Activated CD4-positive, alpha-beta memory T cell treated with anti-CD3 and anti-CD28 coated beads, Interleukin-2, amount 10 ng/mL, durations not matched to agents 7 days and 5 days (primary cell): ENCODE measurements at regions not wholly inside any gene's neighbourhood (a gene's known extent, or its start where the extent isn't known, plus 50 kb on each side); places are given as distances from the start of the nearest gene placed in this dataset.

Experiments used
- CTCF ChIA-PET: fragments of 350-600 bp; sonication (Branson Sonifier 250); formaldehyde crosslinking; loops from one replicate; lab custom pipeline; 2021; ENCODE audit warnings: antibody characterized with exemption, inconsistent platforms; lab: Charles Lee
- POLR2A ChIA-PET: fragments of 350-600 bp; sonication (Branson Sonifier 250); formaldehyde crosslinking; loops from one replicate; lab custom pipeline; 2021; ENCODE audit warnings: antibody characterized with exemption; lab: Charles Lee
- DNase-seq: peaks from one replicate; pipeline ENCODE4 v3.0.0-alpha.2; 2020
- H3K27ac Mint-ChIP-seq: one replicate; pipeline ENCODE4 v1.8.0; 2021; ENCODE audit warnings: mild to moderate bottlenecking, mixed read lengths
- H3K27me3 Mint-ChIP-seq: one replicate; pipeline ENCODE4 v1.8.0; 2021; ENCODE audit warnings: mixed read lengths
- H3K36me3 Mint-ChIP-seq: one replicate; pipeline ENCODE4 v1.8.0; 2021; ENCODE audit warnings: low read depth, mixed read lengths
- H3K4me1 Mint-ChIP-seq: one replicate; pipeline ENCODE4 v1.8.0; 2021; ENCODE audit warnings: mixed read lengths
- H3K4me3 Mint-ChIP-seq: one replicate; pipeline ENCODE4 v1.8.0; 2021; ENCODE audit warnings: mild to moderate bottlenecking, mixed read lengths
- H3K9me3 Mint-ChIP-seq: one replicate; pipeline ENCODE4 v1.8.0; 2021; ENCODE audit warnings: mixed read lengths

GRCh38 chr3:159150180-159150579, 348.3 kb downstream of the MFSD1 start:
- no peaks in the 10 kb centered on the region for H3K36me3 Mint-ChIP-seq
- no peak for DNase-seq
- POLR2A ChIA-PET: no interaction called here
- H3K4me3 Mint-ChIP-seq: no peak overlapping the region
- H3K27me3 Mint-ChIP-seq: no peaks in the 10 kb centered on the region
- H3K9me3 Mint-ChIP-seq: no peaks in the 10 kb centered on the region
- no peak overlapping the region for H3K27ac Mint-ChIP-seq
- no peaks in the 10 kb centered on the region for H3K4me1 Mint-ChIP-seq
- CTCF ChIA-PET: no interaction called here

GRCh38 chr3:159151130-159151529, 349.3 kb downstream of the MFSD1 start:
- Mint-ChIP-seq H3K27me3 (no peaks in the 10 kb centered on the region), H3K4me1 (no peaks in the 10 kb centered on the region), H3K4me3 (no peak overlapping the region), H3K27ac (no peak overlapping the region), H3K36me3 (no peaks in the 10 kb centered on the region), H3K9me3 (no peaks in the 10 kb centered on the region)
- ChIA-PET POLR2A (no interaction called here), CTCF (no interaction called here)
- no peak for DNase-seq

GRCh38 chr3:159157275-159157674, 355.4 kb downstream of the MFSD1 start:
- no peaks in the 10 kb centered on the region for H3K4me1 Mint-ChIP-seq
- no peak overlapping the region for H3K27ac Mint-ChIP-seq
- no peaks in the 10 kb centered on the region for H3K36me3 Mint-ChIP-seq
- H3K27me3 Mint-ChIP-seq: no peaks in the 10 kb centered on the region
- POLR2A ChIA-PET: no interaction called here
- no peaks in the 10 kb centered on the region for H3K9me3 Mint-ChIP-seq
- H3K4me3 Mint-ChIP-seq: no peak overlapping the region
- no peak for DNase-seq
- CTCF ChIA-PET: no interaction called here

GRCh38 chr3:159158213-159158612, 356.4 kb downstream of the MFSD1 start:
- H3K27ac Mint-ChIP-seq: no peak overlapping the region
- DNase-seq: no peak
- no peaks in the 10 kb centered on the region for H3K4me1 Mint-ChIP-seq
- H3K4me3 Mint-ChIP-seq: no peak overlapping the region
- POLR2A ChIA-PET: no interaction called here
- H3K36me3 Mint-ChIP-seq: no peaks in the 10 kb centered on the region
- CTCF ChIA-PET: no interaction called here
- H3K9me3 Mint-ChIP-seq: no peaks in the 10 kb centered on the region
- no peaks in the 10 kb centered on the region for H3K27me3 Mint-ChIP-seq

- Mint-ChIP-seq H3K9me3 (no peaks in the 10 kb centered on the region), H3K4me3 (no peak overlapping the region), H3K4me1 (no peaks in the 10 kb centered on the region), H3K27ac (no peak overlapping the region), H3K27me3 (no peaks in the 10 kb centered on the region), H3K36me3 (no peaks in the 10 kb centered on the region)
- no peak for DNase-seq
- ChIA-PET CTCF (no interaction called here), POLR2A (no interaction called here)
Observed at GRCh38 chr3:159158801-159159200, 356.9 kb downstream of the MFSD1 start.

GRCh38 chr3:159159546-159159945, 357.7 kb downstream of the MFSD1 start:
- ChIA-PET POLR2A (no interaction called here), CTCF (no interaction called here)
- Mint-ChIP-seq H3K27ac (no peak overlapping the region), H3K27me3 (no peaks in the 10 kb centered on the region), H3K9me3 (no peaks in the 10 kb centered on the region), H3K36me3 (no peaks in the 10 kb centered on the region), H3K4me3 (no peak overlapping the region), H3K4me1 (no peaks in the 10 kb centered on the region)
- DNase-seq: no peak

GRCh38 chr3:159163656-159164055, 361.8 kb downstream of the MFSD1 start:
- DNase-seq: no peak
- no peak overlapping the region for H3K27ac Mint-ChIP-seq
- ChIA-PET POLR2A (no interaction called here), CTCF (no interaction called here)
- no peaks in the 10 kb centered on the region for H3K36me3 Mint-ChIP-seq
- no peaks in the 10 kb centered on the region for H3K4me1 Mint-ChIP-seq
- no peaks in the 10 kb centered on the region for H3K27me3 Mint-ChIP-seq
- no peaks in the 10 kb centered on the region for H3K9me3 Mint-ChIP-seq
- H3K4me3 Mint-ChIP-seq: no peak overlapping the region

GRCh38 chr3:159165961-159166360, 364.1 kb downstream of the MFSD1 start:
- Mint-ChIP-seq H3K27me3 (no peaks in the 10 kb centered on the region), H3K4me1 (no peaks in the 10 kb centered on the region), H3K4me3 (no peak overlapping the region), H3K9me3 (no peaks in the 10 kb centered on the region), H3K36me3 (no peaks in the 10 kb centered on the region), H3K27ac (no peak overlapping the region)
- no peak for DNase-seq
- ChIA-PET CTCF (no interaction called here), POLR2A (no interaction called here)

GRCh38 chr3:159166899-159167586, 365.2 kb downstream of the MFSD1 start:
- ChIA-PET CTCF (no interaction called here), POLR2A (no interaction called here)
- no peaks in the 10 kb centered on the region for H3K36me3 Mint-ChIP-seq
- no peaks in the 10 kb centered on the region for H3K27me3 Mint-ChIP-seq
- no peak overlapping the region for H3K4me3 Mint-ChIP-seq
- no peaks in the 10 kb centered on the region for H3K9me3 Mint-ChIP-seq
- H3K4me1 Mint-ChIP-seq: no peaks in the 10 kb centered on the region
- no peak overlapping the region for H3K27ac Mint-ChIP-seq
- DNase-seq: no peak

- H3K27ac Mint-ChIP-seq: no peak overlapping the region
- no peak overlapping the region for H3K4me3 Mint-ChIP-seq
- no peak for DNase-seq
- no peaks in the 10 kb centered on the region for H3K27me3 Mint-ChIP-seq
- ChIA-PET POLR2A (no interaction called here), CTCF (no interaction called here)
- H3K9me3 Mint-ChIP-seq: no peaks in the 10 kb centered on the region
- no peaks in the 10 kb centered on the region for H3K4me1 Mint-ChIP-seq
- H3K36me3 Mint-ChIP-seq: no peaks in the 10 kb centered on the region
Observed at GRCh38 chr3:159168788-159169187, 366.9 kb downstream of the MFSD1 start.

GRCh38 chr3:159169828-159170227, 368.0 kb downstream of the MFSD1 start:
- Mint-ChIP-seq H3K27me3 (no peaks in the 10 kb centered on the region), H3K4me3 (no peak overlapping the region)
- CTCF ChIA-PET: no interaction called here

GRCh38 chr3:159170436-159171003, 368.7 kb downstream of the MFSD1 start:
- H3K36me3 Mint-ChIP-seq: no peaks in the 10 kb centered on the region
- ChIA-PET POLR2A (no interaction called here), CTCF (no interaction called here)
- no peaks in the 10 kb centered on the region for H3K9me3 Mint-ChIP-seq
- H3K4me1 Mint-ChIP-seq: no peaks in the 10 kb centered on the region
- H3K27ac Mint-ChIP-seq: no peak overlapping the region
- DNase-seq: no peak
- H3K4me3 Mint-ChIP-seq: no peak overlapping the region
- no peaks in the 10 kb centered on the region for H3K27me3 Mint-ChIP-seq

More at GRCh38 chr3:159169828-159170227, 368.0 kb downstream of the MFSD1 start:
- DNase-seq: no peak
- Mint-ChIP-seq H3K27ac (no peak overlapping the region), H3K36me3 (no peaks in the 10 kb centered on the region), H3K4me1 (no peaks in the 10 kb centered on the region), H3K9me3 (no peaks in the 10 kb centered on the region)
- POLR2A ChIA-PET: no interaction called here

- no peak for DNase-seq
- H3K4me1 Mint-ChIP-seq: no peaks in the 10 kb centered on the region
- CTCF ChIA-PET: no interaction called here
- no peak overlapping the region for H3K4me3 Mint-ChIP-seq
- H3K27me3 Mint-ChIP-seq: no peaks in the 10 kb centered on the region
- no peak overlapping the region for H3K27ac Mint-ChIP-seq
- POLR2A ChIA-PET: no interaction called here
- no peaks in the 10 kb centered on the region for H3K36me3 Mint-ChIP-seq
- H3K9me3 Mint-ChIP-seq: no peaks in the 10 kb centered on the region
Observed at GRCh38 chr3:159171333-159171732, 369.5 kb downstream of the MFSD1 start.

- Mint-ChIP-seq H3K9me3 (no peaks in the 10 kb centered on the region), H3K27ac (no peak overlapping the region), H3K4me1 (no peaks in the 10 kb centered on the region), H3K36me3 (no peaks in the 10 kb centered on the region), H3K4me3 (no peak overlapping the region), H3K27me3 (no peaks in the 10 kb centered on the region)
- DNase-seq: no peak
- ChIA-PET CTCF (no interaction called here), POLR2A (no interaction called here)
Observed at GRCh38 chr3:159172473-159172872, 370.6 kb downstream of the MFSD1 start.
